RPMI7951 (cell line): ENCODE measurements at regions not wholly inside any gene's neighbourhood (a gene's known extent, or its start where the extent isn't known, plus 50 kb on each side); places are given as distances from the start of the nearest gene placed in this dataset.

Source experiments
- DNase-seq: peaks from one replicate; pipeline ENCODE4 v3.0.0-alpha.2; 2012; ENCODE audit warnings: low read depth

- no peak for DNase-seq
Measured at GRCh38 chr4:91838181-91838861, 465.4 kb upstream of the GRID2 start.

DNA sequence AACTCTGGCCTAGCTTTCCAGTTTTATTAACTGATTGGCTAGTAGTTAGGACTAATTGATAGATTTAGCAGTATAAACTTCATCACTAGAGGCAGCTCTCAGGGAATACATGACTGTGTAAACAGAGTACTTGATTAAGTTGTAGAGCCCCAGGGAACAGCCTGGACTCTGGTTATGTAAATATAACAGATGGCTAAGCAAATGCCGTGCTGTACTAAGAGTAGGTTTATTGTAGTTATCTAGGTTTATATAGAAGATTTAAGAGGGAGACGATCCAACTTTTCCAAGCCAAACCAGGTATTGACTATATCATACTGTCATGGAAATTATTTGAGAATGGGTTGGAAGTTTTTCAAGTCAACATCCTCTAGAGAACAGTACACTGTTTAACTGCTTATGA is 463.4 kb upstream of the GRID2 start:
- no peak for DNase-seq

DNA sequence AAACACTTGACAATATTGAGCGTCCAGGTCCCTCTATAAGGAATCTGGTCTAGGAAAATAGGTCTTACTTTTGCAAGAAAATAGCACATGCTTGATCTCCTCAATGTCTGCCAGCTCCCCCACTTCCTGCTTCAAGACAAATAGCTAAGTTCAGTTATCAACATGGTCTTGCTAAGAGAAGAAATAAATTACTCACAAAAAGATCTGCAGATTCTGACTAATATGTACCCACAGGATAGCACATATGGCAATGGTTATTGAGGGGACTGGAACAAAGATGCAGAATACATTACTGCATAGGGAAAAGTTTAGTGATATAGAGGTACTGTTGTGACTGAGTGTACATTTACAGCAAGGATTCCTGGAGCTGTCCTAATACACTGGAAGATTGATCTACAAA is 457.5 kb upstream of the GRID2 start:
- DNase-seq = no peak

- no peak for DNase-seq
Measured at GRCh38 chr4:91851456-91851855, 452.3 kb upstream of the GRID2 start.

DNA sequence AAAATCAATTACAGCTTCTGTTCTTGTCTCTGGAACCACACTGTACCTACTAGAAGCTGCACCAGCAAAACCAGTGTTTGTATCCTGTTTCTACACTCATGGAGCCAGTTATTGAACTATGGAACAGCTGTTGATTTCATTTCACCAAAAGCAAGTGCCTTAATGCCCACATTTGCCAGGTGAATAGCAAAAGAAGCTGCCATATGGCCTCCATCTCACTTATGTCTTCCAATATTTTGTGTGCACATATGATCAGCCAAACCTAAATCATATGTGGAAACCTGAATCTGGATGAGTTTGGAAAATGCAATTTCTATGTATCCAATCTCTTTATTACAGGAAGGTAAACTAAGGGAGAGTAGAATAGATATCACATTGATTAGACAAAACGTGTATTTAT is 415.8 kb upstream of the GRID2 start:
- DNase-seq = no peak

- DNase-seq = peak; percentile 14
Measured at GRCh38 chr4:91891217-91891616, 412.5 kb upstream of the GRID2 start.

DNA sequence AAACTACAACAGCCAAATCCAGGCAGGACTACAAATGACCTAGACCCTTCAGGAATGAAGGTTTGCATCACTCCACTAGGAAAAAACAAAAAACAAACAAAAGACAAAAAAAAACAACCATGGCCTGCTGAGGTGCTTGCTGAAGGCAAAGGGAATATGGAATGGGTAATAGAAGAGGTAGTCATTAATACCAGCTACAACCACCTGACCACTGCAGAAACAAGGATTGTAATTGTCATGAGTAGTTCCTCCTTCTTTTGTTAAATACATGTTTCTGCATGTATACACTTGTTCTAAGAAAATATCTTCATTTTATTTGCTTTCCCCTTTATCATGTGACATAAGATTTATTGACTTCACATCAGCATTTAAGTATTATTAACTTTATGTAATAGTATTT is 409.8 kb upstream of the GRID2 start:
- no peak for DNase-seq

GRCh38 chr4:91904556-91904955 is 399.2 kb upstream of the GRID2 start:
- no peak for DNase-seq

DNA sequence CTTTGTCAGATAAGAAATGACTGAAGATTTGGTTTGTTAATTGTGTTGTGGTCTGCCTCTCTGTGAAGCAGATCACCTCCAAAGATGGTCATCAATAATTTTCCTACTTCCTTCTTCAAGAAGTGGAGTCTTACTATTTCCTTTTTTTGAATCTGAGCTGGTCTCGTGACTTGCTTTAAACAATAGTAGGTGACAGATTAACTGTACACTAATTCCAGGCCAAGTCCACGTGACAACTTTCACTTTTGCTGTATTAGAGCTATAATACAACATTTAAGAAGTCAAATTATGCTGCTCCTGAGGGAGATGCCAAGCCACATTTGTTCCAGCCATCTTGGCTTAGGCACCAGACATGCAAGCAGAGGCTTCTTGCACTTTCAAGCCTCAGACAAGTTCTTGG is 393.8 kb upstream of the GRID2 start:
- DNase-seq = no peak

DNA sequence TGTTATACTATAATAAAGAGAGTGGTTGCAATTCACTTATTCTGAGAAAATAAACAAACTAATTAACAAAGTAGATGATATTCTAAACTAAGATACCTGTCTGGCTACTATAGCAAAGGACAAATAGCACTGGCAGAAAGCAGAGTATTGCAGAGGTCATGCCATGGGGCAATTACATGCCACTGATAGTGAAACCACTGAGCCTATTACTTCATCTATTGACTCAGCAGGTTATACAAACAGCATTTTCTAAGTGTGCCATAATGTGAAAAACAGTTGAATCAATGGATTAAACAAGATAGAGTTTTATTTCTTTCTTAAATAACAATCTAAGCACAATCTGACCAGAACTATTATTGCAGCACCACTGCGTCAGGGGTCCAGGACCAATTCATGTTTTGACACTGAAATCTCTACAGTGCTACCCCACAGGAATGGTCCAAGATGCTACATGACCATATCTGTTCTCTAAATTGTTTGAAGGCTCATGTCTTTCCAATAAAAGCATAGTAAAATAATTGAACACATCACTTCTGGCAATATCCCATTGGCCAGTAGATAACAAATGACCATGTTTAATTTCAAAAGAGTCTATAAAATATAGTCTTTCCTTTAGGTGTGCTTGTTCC is 389.5 kb upstream of the GRID2 start:
- no peak for DNase-seq

DNA sequence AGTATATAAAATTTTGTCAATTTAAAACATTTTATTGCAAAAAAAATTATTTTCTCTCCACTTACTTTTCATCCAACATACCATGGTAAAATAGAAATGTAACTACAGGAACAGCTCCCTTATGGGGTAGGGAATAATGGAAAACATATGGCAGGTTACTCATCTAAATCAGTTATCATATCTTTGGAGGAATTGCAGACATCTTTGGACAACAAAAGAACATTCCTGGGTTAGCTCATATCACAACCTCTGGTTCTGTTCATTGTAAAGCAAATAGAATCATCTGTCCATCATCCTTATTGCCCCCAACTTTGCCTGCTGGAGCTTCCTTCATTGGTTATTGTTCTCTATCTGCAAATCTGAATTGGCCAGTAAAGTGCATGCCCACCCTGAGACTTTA is 387.5 kb upstream of the GRID2 start:
- DNase-seq = no peak

DNA sequence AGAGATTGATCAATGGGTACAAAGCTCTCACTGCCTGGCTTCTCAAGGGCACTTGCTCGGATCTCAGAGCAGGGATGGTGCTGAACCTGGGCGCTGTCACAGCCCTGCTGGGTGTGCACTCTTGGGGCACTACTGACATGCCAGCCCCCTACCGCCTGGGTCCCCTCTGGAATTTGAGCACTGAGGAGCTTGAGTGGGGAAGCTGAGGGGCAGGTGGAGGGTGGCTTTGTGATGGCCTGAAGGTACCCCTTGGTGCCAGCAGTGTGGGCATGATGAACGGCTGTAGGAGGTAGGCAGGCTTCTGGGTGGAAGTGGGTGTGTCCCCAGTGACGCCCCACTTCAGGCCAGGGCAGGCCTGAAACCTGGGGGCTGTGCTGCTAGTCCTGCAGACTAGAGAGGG is 379.1 kb upstream of the GRID2 start:
- no peak for DNase-seq

DNA sequence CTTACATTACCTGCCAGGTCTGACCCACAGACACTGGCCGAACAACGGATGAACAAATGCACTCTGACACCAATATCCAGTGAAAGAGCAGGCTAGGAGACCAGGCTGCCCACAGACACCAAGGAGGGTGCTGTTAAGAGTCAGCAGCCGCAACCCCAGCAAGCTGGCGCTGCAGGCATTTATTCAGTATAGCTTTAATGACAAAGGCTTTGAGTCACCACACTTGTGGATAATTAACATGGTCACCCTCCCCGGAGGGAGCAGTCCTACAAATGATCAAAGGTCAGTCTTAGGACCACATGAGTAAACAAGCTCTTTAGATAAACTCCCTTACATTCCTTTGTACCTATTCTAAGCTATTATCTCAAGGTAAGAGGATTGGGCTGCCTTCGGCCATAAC is 368.5 kb upstream of the GRID2 start:
- no peak for DNase-seq

DNA sequence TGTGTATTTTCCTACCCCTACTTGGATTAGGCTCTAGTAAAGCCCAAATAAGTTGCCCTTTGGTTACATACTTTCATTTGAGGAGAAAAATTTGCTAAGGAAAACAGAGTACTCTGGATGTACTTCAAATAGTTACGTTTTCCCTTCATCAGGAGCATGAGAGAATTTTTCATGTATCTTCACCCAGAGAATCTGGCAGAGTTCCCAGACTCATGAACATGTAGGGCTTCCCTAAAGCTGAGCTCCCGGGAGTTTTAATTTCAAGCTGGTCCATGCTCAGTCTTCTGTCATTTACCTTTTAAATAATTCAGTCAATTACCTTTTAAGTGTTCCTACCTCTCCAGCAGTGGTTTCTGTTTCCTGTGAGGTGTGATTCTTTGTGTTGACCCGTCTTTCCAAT is 367.5 kb upstream of the GRID2 start:
- DNase-seq = peak; percentile 5

DNA sequence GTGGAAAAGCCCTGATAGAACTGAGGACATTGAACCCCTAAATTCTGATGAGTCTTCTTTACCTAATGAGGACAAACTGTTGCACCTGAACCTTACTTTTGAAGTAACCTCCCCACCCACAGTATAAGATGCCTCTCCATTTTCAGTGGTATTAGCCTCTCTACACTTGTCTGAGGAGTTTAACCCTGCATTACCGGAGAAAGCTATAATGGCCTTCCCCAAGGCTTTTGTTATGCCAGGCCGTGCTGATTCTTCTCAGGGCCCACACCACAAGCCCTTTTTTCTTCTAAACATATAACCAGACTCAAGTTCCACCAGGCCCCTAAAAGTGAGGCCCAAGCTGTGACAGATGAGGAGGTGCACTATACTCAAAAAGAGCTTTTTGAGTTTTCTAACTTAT is 345.8 kb upstream of the GRID2 start:
- no peak for DNase-seq

GRCh38 chr4:91958596-91958995 is 345.2 kb upstream of the GRID2 start:
- peak; percentile 27 for DNase-seq

- DNase-seq = peak; percentile 22
Measured at GRCh38 chr4:91961504-91961903, 342.3 kb upstream of the GRID2 start.

- DNase-seq = peak; percentile 62
Measured at GRCh38 chr4:91963486-91963885, 340.3 kb upstream of the GRID2 start.

- no peak for DNase-seq
Measured at GRCh38 chr4:91965166-91965565, 338.6 kb upstream of the GRID2 start.

- no peak for DNase-seq
Measured at GRCh38 chr4:91973479-91974153, 330.1 kb upstream of the GRID2 start.

GRCh38 chr4:91984466-91984865 is 319.3 kb upstream of the GRID2 start:
- peak; percentile 32 for DNase-seq

GRCh38 chr4:91989914-91990313 is 313.9 kb upstream of the GRID2 start:
- DNase-seq = no peak

- no peak for DNase-seq
Measured at GRCh38 chr4:91990726-91991125, 313.0 kb upstream of the GRID2 start.
